ENCODE measurements at regions not wholly inside any gene's neighbourhood (a gene's known extent, or its start where the extent isn't known, plus 50 kb on each side); places are given as distances from the start of the nearest gene placed in this dataset.

GRCh38 chr3:73254062-73254461, 192.6 kb downstream of the EBLN2 start:
- 33% methylated on average over 5 of the region's 5 CpGs for WGBS (ENCODE audit: insufficient coverage)
- no peak overlapping the region for H3K4me3 Mint-ChIP-seq

GRCh38 chr3:73255609-73256029, 194.2 kb downstream of the EBLN2 start:
- no peak overlapping the region for H3K27ac ChIP-seq (ENCODE audit: low read length)
- no peaks in the 10 kb centered on the region for H3K36me3 ChIP-seq (ENCODE audit: control insufficient read depth, insufficient read depth, low read length)
- Mint-ChIP-seq H3K4me1 (no peaks in the 10 kb centered on the region), H3K4me3 (no peak overlapping the region), H3K27ac (no peak overlapping the region), H3K36me3 (no peaks in the 10 kb centered on the region), H3K9me3 (peaks cover 0 to 3% of the 10 kb centered on the region in 2 donors), H3K27me3 (ENCODE audit: low read depth in 2 of 2) (peaks cover 6 to 11% of the 10 kb centered on the region in 2 donors)
- no peak overlapping the region for H3K4me3 ChIP-seq (ENCODE audit: low read length)
- no peaks in the 10 kb centered on the region for H3K4me1 ChIP-seq (ENCODE audit: control insufficient read depth, insufficient read depth, low read length)
- 69% methylated on average over 4 of the region's 5 CpGs for WGBS (ENCODE audit: insufficient coverage)
- no peak for ATAC-seq
- DNase-seq = no peak
- no peak for TF ChIP-seq CTCF (IDR thresholded peaks at IDR 0.05)
- intact Hi-C loops (cut with micrococcal nuclease) = no loop called here
- H3K9me3 ChIP-seq (ENCODE audit: control insufficient read depth, insufficient read depth, low read length) = no peaks in the 10 kb centered on the region
- H3K27me3 ChIP-seq (ENCODE audit: control insufficient read depth, insufficient read depth, low read length) = no peaks in the 10 kb centered on the region

More at GRCh38 chr3:73254062-73254461, 192.6 kb downstream of the EBLN2 start:
- peaks cover 6 to 8% of the 10 kb centered on the region in 2 donors for H3K27me3 Mint-ChIP-seq (ENCODE audit: low read depth in 2 of 2)
- Histone ChIP-seq H3K4me1 (ENCODE audit: control insufficient read depth, insufficient read depth, low read length) (no peaks in the 10 kb centered on the region), H3K4me3 (ENCODE audit: low read length) (no peak overlapping the region), H3K36me3 (ENCODE audit: control insufficient read depth, insufficient read depth, low read length) (no peaks in the 10 kb centered on the region), H3K27me3 (ENCODE audit: control insufficient read depth, insufficient read depth, low read length) (no peaks in the 10 kb centered on the region), H3K9me3 (ENCODE audit: control insufficient read depth, insufficient read depth, low read length) (no peaks in the 10 kb centered on the region), H3K27ac (ENCODE audit: low read length) (no peak overlapping the region)
- H3K9me3 Mint-ChIP-seq = peaks cover 0 to 3% of the 10 kb centered on the region in 2 donors
- no peaks in the 10 kb centered on the region for H3K36me3 Mint-ChIP-seq
- ATAC-seq (no peak), DNase-seq (no peak)
- intact Hi-C loops (cut with micrococcal nuclease) = no loop called here
- no peak for TF ChIP-seq CTCF (IDR thresholded peaks at IDR 0.05)
- no peak overlapping the region for H3K27ac Mint-ChIP-seq
- no peaks in the 10 kb centered on the region for H3K4me1 Mint-ChIP-seq

GRCh38 chr3:73257186-73257585, 195.7 kb downstream of the EBLN2 start:
- Histone ChIP-seq H3K27me3 (ENCODE audit: control insufficient read depth, insufficient read depth, low read length) (no peaks in the 10 kb centered on the region), H3K4me1 (ENCODE audit: control insufficient read depth, insufficient read depth, low read length) (no peaks in the 10 kb centered on the region), H3K36me3 (ENCODE audit: control insufficient read depth, insufficient read depth, low read length) (no peaks in the 10 kb centered on the region), H3K27ac (ENCODE audit: low read length) (no peak overlapping the region), H3K4me3 (ENCODE audit: low read length) (no peak overlapping the region), H3K9me3 (ENCODE audit: control insufficient read depth, insufficient read depth, low read length) (no peaks in the 10 kb centered on the region)
- intact Hi-C loops (cut with micrococcal nuclease) = no loop called here
- no peak for ATAC-seq
- H3K27me3 Mint-ChIP-seq (ENCODE audit: low read depth in 2 of 2) = peaks cover 9 to 17% of the 10 kb centered on the region in 2 donors
- H3K36me3 Mint-ChIP-seq = no peaks in the 10 kb centered on the region
- no peaks in the 10 kb centered on the region for H3K4me1 Mint-ChIP-seq
- no peak overlapping the region for H3K27ac Mint-ChIP-seq
- peaks cover 0 to 8% of the 10 kb centered on the region in 2 donors for H3K9me3 Mint-ChIP-seq
- DNase-seq = no peak
- TF ChIP-seq CTCF (IDR thresholded peaks at IDR 0.05) = no peak
- WGBS (ENCODE audit: insufficient coverage) = 79% methylated on average over 4 of the region's 4 CpGs
- no peak overlapping the region for H3K4me3 Mint-ChIP-seq

- no peak for TF ChIP-seq CTCF (IDR thresholded peaks at IDR 0.05)
- H3K9me3 ChIP-seq (ENCODE audit: control insufficient read depth, insufficient read depth, low read length) = no peaks in the 10 kb centered on the region
- H3K27ac ChIP-seq (ENCODE audit: low read length) = no peak overlapping the region
- peaks cover 0 to 8% of the 10 kb centered on the region in 2 donors for H3K9me3 Mint-ChIP-seq
- H3K27me3 Mint-ChIP-seq (ENCODE audit: low read depth in 2 of 2) = peaks cover 9 to 15% of the 10 kb centered on the region in 2 donors
- H3K4me1 Mint-ChIP-seq = no peaks in the 10 kb centered on the region
- DNase-seq (no peak), ATAC-seq (no peak)
- H3K27ac Mint-ChIP-seq = no peak overlapping the region
- intact Hi-C loops (cut with micrococcal nuclease) = no loop called here
- no peak overlapping the region for H3K4me3 Mint-ChIP-seq
- 79% methylated on average over 4 of the region's 4 CpGs for WGBS (ENCODE audit: insufficient coverage)
- H3K4me1 ChIP-seq (ENCODE audit: control insufficient read depth, insufficient read depth, low read length) = no peaks in the 10 kb centered on the region
- no peaks in the 10 kb centered on the region for H3K36me3 Mint-ChIP-seq
- no peaks in the 10 kb centered on the region for H3K36me3 ChIP-seq (ENCODE audit: control insufficient read depth, insufficient read depth, low read length)
- no peak overlapping the region for H3K4me3 ChIP-seq (ENCODE audit: low read length)
- H3K27me3 ChIP-seq (ENCODE audit: control insufficient read depth, insufficient read depth, low read length) = no peaks in the 10 kb centered on the region
Observed at GRCh38 chr3:73258057-73258456, 196.6 kb downstream of the EBLN2 start.
